ENCODE measurements at regions not wholly inside any gene's neighbourhood (a gene's known extent, or its start where the extent isn't known, plus 50 kb on each side); places are given as distances from the start of the nearest gene placed in this dataset.

GRCh38 chr1:68620571-68620970 lies 123.7 kb upstream of the DEPDC1 start:
- no peak for DNase-seq (ENCODE audit: low spot score)
- Histone ChIP-seq H3K4me3 (no peak overlapping the region), H3K27ac (no peak overlapping the region)
- TF ChIP-seq CTCF (IDR thresholded peaks at IDR 0.05), result no peak

GRCh38 chr1:68623700-68624099 lies 126.8 kb upstream of the DEPDC1 start:
- TF ChIP-seq CTCF (IDR thresholded peaks at IDR 0.05), result no peak
- DNase-seq (ENCODE audit: low spot score), result no peak
- no peak overlapping the region for H3K4me3 ChIP-seq
- H3K27ac ChIP-seq, result no peak overlapping the region

GRCh38 chr1:68624233-68624632 lies 127.4 kb upstream of the DEPDC1 start:
- DNase-seq (ENCODE audit: low spot score), result no peak
- TF ChIP-seq CTCF (IDR thresholded peaks at IDR 0.05), result no peak
- Histone ChIP-seq H3K4me3 (no peak overlapping the region), H3K27ac (no peak overlapping the region)

- H3K27ac ChIP-seq, result no peak overlapping the region
- no peak overlapping the region for H3K4me3 ChIP-seq
- DNase-seq (ENCODE audit: low spot score), result no peak
- no peak for TF ChIP-seq CTCF (IDR thresholded peaks at IDR 0.05)
These were observed 128.7 kb upstream of the DEPDC1 start for GRCh38 chr1:68625624-68626023.

GRCh38 chr1:68633141-68633919 lies 136.4 kb upstream of the DEPDC1 start:
- no peak for DNase-seq (ENCODE audit: low spot score)
- no peak for TF ChIP-seq CTCF (IDR thresholded peaks at IDR 0.05)
- no peak overlapping the region for H3K27ac ChIP-seq
- H3K4me3 ChIP-seq, result no peak overlapping the region

GRCh38 chr1:68644504-68644903 lies 147.6 kb upstream of the DEPDC1 start:
- Histone ChIP-seq H3K27ac (no peak overlapping the region), H3K4me3 (no peak overlapping the region)
- TF ChIP-seq CTCF (IDR thresholded peaks at IDR 0.05), result no peak
- DNase-seq (ENCODE audit: low spot score), result no peak

- Histone ChIP-seq H3K27ac (no peak overlapping the region), H3K4me3 (no peak overlapping the region)
- DNase-seq (ENCODE audit: low spot score), result no peak
- no peak for TF ChIP-seq CTCF (IDR thresholded peaks at IDR 0.05)
These were observed 154.2 kb upstream of the DEPDC1 start for GRCh38 chr1:68651115-68651514.
